HepG2 (cell line): ENCODE measurements at regions not wholly inside any gene's neighbourhood (a gene's known extent, or its start where the extent isn't known, plus 50 kb on each side); places are given as distances from the start of the nearest gene placed in this dataset.

ENCODE experiments used
- ATAC-seq: fragments of 200-7000 bp; cut with Tn5 transposase; 3 replicates; pipeline ENCODE4 v1.9.1; 2020; ENCODE audit warnings: mild to moderate bottlenecking, moderate library complexity
- BruUV-seq: library from RNA; stranded (reverse); fragments of 400-500 nt; replicated peaks from 2 replicates; lab custom pipeline; 2021; lab: Mats Ljungman, UMichigan
- CTCF ChIA-PET: fragments of 300-600 bp; formaldehyde crosslinking; extraction: SDS; loops from one replicate; lab custom pipeline; 2021; ENCODE audit warnings: low total read pairs, inconsistent platforms, low intra/inter-chr PET ratio; lab: Yijun Ruan, JAX
- POLR2A ChIA-PET: fragments of 350-600 bp; sonication (Branson Sonifier 250); formaldehyde crosslinking; loops from one replicate; lab custom pipeline; 2020; ENCODE audit warnings: antibody characterized with exemption, inconsistent platforms; lab: Yijun Ruan, JAX
- DNase-seq: peaks from one replicate; pipeline ENCODE4 v3.0.0-alpha.2; 2015; ENCODE audit warnings: low spot score
- FAIRE-seq: peaks from 3 replicates; lab custom pipeline; 2011; peaks lifted over from hg19 to GRCh38; lab: Jason Lieb, UNC
- H2AFZ ChIP-seq: one replicate; pipeline ENCODE4 v1.6.1; 2011; ENCODE audit warnings: low read length, inconsistent platforms
- H3K27ac ChIP-seq: fragments of 300-600 bp; 3 replicates; pipeline ENCODE4 v1.8.0; 2011; ENCODE audit warnings: mixed run types, mild to moderate bottlenecking, mixed read lengths, low read length, inconsistent platforms; ENCODE audit not compliant: insufficient read depth; ENCODE audit errors: extremely low read length
- H3K27me3 ChIP-seq, 2 experiments: fragments of 200-600 bp in 1 of 2; 2 replicates in 1 of 2; 3 replicates in 1 of 2; pipeline versions ENCODE4 v1.6.0 to v1.8.0; 2011; ENCODE audit warnings: low read length in 2 of 2, mild to moderate bottlenecking in 2 of 2, moderate library complexity in 2 of 2, inconsistent platforms in 1 of 2; ENCODE audit not compliant: insufficient read depth in 2 of 2, control insufficient read depth in 1 of 2
- H3K36me3 ChIP-seq, 2 experiments: fragments of 200-600 bp in 1 of 2; replicated peaks in 1 of 2; 2 replicates in 1 of 2; 3 replicates in 1 of 2; pipeline versions ENCODE4 v1.5.1 to v1.8.0; 2011; ENCODE audit warnings: low read length in 2 of 2, inconsistent platforms in 1 of 2; ENCODE audit not compliant: insufficient read depth in 2 of 2, control insufficient read depth in 1 of 2
- H3K4me1 ChIP-seq: 2 replicates; pipeline ENCODE4 v1.5.1; 2012; ENCODE audit warnings: low read length, inconsistent platforms; ENCODE audit not compliant: insufficient read depth
- H3K4me2 ChIP-seq: 2 replicates; pipeline ENCODE4 v1.6.0; 2011; ENCODE audit warnings: low read depth, low read length, inconsistent platforms
- H3K4me3 ChIP-seq, 3 experiments: fragments of 200-600 bp in 1 of 3; sonication (generic), shearing (Covaris generic) in 1 of 3; replicated peaks in 1 of 3; 2 replicates each; pipeline ENCODE4 v1.5.1; 2011 to 2016; ENCODE audit warnings: low read length in 3 of 3, inconsistent platforms in 2 of 3, low read depth in 2 of 3, mild to moderate bottlenecking in 2 of 3, control low read depth in 1 of 3, mixed read lengths in 1 of 3; ENCODE audit not compliant: insufficient read depth in 1 of 3
- H3K79me2 ChIP-seq: one replicate; pipeline ENCODE4 v1.6.1; 2011; ENCODE audit warnings: low read length, inconsistent platforms; ENCODE audit not compliant: insufficient read depth
- H3K9ac ChIP-seq: 2 replicates; pipeline ENCODE4 v1.6.0; 2011; ENCODE audit warnings: mild to moderate bottlenecking, low read depth, low read length, inconsistent platforms; ENCODE audit not compliant: insufficient read depth
- H3K9me3 ChIP-seq: 2 replicates; pipeline ENCODE4 v1.5.1; 2012; ENCODE audit warnings: mild to moderate bottlenecking, low read length
- H4K20me1 ChIP-seq: 2 replicates; pipeline ENCODE4 v1.6.0; 2011; ENCODE audit warnings: inconsistent platforms, mild to moderate bottlenecking, low read length, moderate library complexity; ENCODE audit not compliant: insufficient read depth
- ELF1 ChIP-seq: sonication (generic); formaldehyde crosslinking; IDR thresholded peaks from 2 replicates; pipeline ENCODE4 v1.4.0; 2020; ENCODE audit warnings: missing genetic modification reagents
- FOXP1 ChIP-seq, 2 experiments: fragments of 450-650 bp in 1 of 2; IDR thresholded peaks; 2 replicates each; pipeline ENCODE4 v1.6.1; 2017 to 2018; ENCODE audit warnings: antibody characterized with exemption in 1 of 2
- HOXA9 ChIP-seq: sonication (generic); formaldehyde crosslinking; IDR thresholded peaks from 2 replicates; pipeline ENCODE4 v1.8.1; 2022; ENCODE audit warnings: missing genetic modification reagents, mild to moderate bottlenecking, moderate library complexity, borderline replicate concordance
- SAFB2 ChIP-seq: sonication (generic); formaldehyde crosslinking; IDR thresholded peaks from 2 replicates; pipeline ENCODE4 v1.5.1; 2020; ENCODE audit warnings: missing genetic modification reagents, low read depth, mild to moderate bottlenecking, borderline replicate concordance
- SALL2 ChIP-seq: sonication (generic); formaldehyde crosslinking; IDR thresholded peaks from 2 replicates; pipeline ENCODE4 v1.8.1; 2023; ENCODE audit warnings: mild to moderate bottlenecking, missing genetic modification reagents, inconsistent platforms
- SCMH1 ChIP-seq: sonication (generic); formaldehyde crosslinking; IDR thresholded peaks from 2 replicates; pipeline ENCODE4 v1.9.0; 2021; ENCODE audit warnings: missing genetic modification reagents, mild to moderate bottlenecking, borderline replicate concordance
- SMARCE1 ChIP-seq: fragments of 450-650 bp; IDR thresholded peaks from 2 replicates; pipeline ENCODE4 v1.6.1; 2017; ENCODE audit warnings: borderline replicate concordance
- SOX6 ChIP-seq, 2 experiments: fragments of 450-650 bp in 1 of 2; sonication (generic) in 1 of 2; formaldehyde crosslinking in 1 of 2; IDR thresholded peaks; 2 replicates each; pipeline versions ENCODE4 v1.4.0 to v1.6.1; 2017 to 2020; ENCODE audit warnings: antibody characterized with exemption in 1 of 2, mild to moderate bottlenecking in 1 of 2, missing genetic modification reagents in 1 of 2
- U2AF2 ChIP-seq: fragments of 200-400 bp; formaldehyde crosslinking; IDR thresholded peaks from 2 replicates; pipeline ENCODE4 v1.6.1; 2017; ENCODE audit warnings: low read depth, mild to moderate bottlenecking, low read length
- ZFP41 ChIP-seq: sonication (generic); formaldehyde crosslinking; IDR thresholded peaks from 2 replicates; pipeline ENCODE4 v1.4.0; 2020; ENCODE audit warnings: mild to moderate bottlenecking, missing genetic modification reagents, borderline replicate concordance
- ZNF607 ChIP-seq: sonication (generic); formaldehyde crosslinking; IDR thresholded peaks from 2 replicates; pipeline ENCODE4 v1.5.1; 2020; ENCODE audit warnings: missing genetic modification reagents, mild to moderate bottlenecking, borderline replicate concordance
- ZNF678 ChIP-seq: sonication (generic); formaldehyde crosslinking; IDR thresholded peaks from 2 replicates; pipeline ENCODE4 v1.4.0; 2020; ENCODE audit warnings: mild to moderate bottlenecking, missing genetic modification reagents
- WGBS: methylation state at CpG from one replicate; pipeline ENCODE4 v1.1.6; 2017; ENCODE audit warnings: low lambda C conversion rate; 5-methylcytosine and 5-hydroxymethylcytosine counted together
- in situ Hi-C: cut with HindIII; loops from 2 replicates; pipeline ENCODE4 v1.10.0; 2017; ENCODE audit warnings: low pct_unique_long_range_greater_than_20kb; ENCODE audit not compliant: extremely low pct_ligation_motif_present
- intact Hi-C: fragments of 100-400 bp; cut with micrococcal nuclease; formaldehyde crosslinking; loops from one replicate; pipeline ENCODE4 v1.10.0; 2022; ENCODE audit not compliant: unreplicated experiment
- TF ChIP-seq, protein P1 (sequence below): sonication (generic); formaldehyde crosslinking; IDR thresholded peaks from 2 replicates; pipeline ENCODE4 v1.4.0; 2020; ENCODE audit warnings: missing genetic modification reagents, borderline replicate concordance
- TF ChIP-seq, protein P2 (sequence below): sonication (generic); formaldehyde crosslinking; IDR thresholded peaks from 2 replicates; pipeline ENCODE4; 2020; ENCODE audit warnings: missing genetic modification reagents, mild to moderate bottlenecking, borderline replicate concordance
- TF ChIP-seq, protein P3 (sequence below): sonication (generic); formaldehyde crosslinking; IDR thresholded peaks from 2 replicates; pipeline ENCODE4 v1.8.1; 2023; ENCODE audit warnings: missing genetic modification reagents, inconsistent platforms, borderline replicate concordance
- TF ChIP-seq, protein P4 (sequence below): sonication (generic); formaldehyde crosslinking; IDR thresholded peaks from 2 replicates; pipeline ENCODE4 v1.4.0; 2020; ENCODE audit warnings: missing genetic modification reagents

DNA sequence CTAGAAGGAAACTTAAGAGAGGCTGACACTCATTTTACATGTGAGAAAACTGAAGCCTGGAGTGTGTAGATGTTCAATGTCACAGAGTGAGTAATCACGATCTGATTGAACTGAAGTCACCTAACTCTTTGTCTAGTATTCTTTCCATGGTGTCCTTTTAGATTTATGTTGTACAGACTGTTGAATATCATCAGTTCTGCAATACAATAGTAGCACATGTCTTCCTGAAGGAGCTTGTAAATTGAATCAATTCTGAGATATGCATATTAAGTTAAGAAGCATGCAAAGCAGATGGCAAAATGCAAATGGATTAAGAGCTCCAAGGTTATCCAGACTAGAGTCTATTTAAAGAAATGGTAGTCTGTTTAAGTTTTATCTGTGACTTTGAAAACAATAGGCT lies 484.9 kb upstream of the CRIM1 start:
- CTCF ChIA-PET, result interaction anchor here (2.0 kb wide), 1 partner anchor 802 kb away, joined by 5 read pairs; no protein-coding TSS in a partner anchor
- H3K4me3 ChIP-seq, result no peak overlapping the region
- H3K9me3 ChIP-seq, result no peaks in the 10 kb centered on the region
- no TSS peak for BruUV-seq
- no peaks in the 10 kb centered on the region for H3K79me2 ChIP-seq
- FAIRE-seq (no peak), ATAC-seq (no peak), DNase-seq (no peak)
- intact Hi-C loops, result loop anchor here (1.0 to 2.0 kb wide), 3 partner anchors 636 to 802 kb away; no protein-coding TSS in a partner anchor
- no peak overlapping the region for H2AFZ ChIP-seq
- H3K27ac ChIP-seq, result no peak overlapping the region
- H3K4me1 ChIP-seq, result no peaks in the 10 kb centered on the region
- no peak overlapping the region for H3K4me2 ChIP-seq
- no peaks in the 10 kb centered on the region for H3K27me3 ChIP-seq
- H3K36me3 ChIP-seq, result no peaks in the 10 kb centered on the region
- H4K20me1 ChIP-seq, result no peaks in the 10 kb centered on the region
- 4% methylated on average over 1 of the region's 1 CpG for WGBS
- POLR2A ChIA-PET, result no interaction called here
- in situ Hi-C loops, result loop anchor here (10.0 kb wide), 1 partner anchor 804 kb away; no protein-coding TSS in a partner anchor
- no peak overlapping the region for H3K9ac ChIP-seq
- TF ChIP-seq SOX6 (IDR thresholded peaks at IDR 0.05) (no peak), SOX6 (CRISPR knock-in tag; IDR thresholded peaks at IDR 0.05) (no peak), HOXA9 (CRISPR knock-in tag) (no peak), ELF1 (no peak), ZNF607 (CRISPR knock-in tag) (no peak), FOXP1 (IDR thresholded peaks at IDR 0.05) (no peak), FOXP1 (CRISPR knock-in tag; IDR thresholded peaks at IDR 0.05) (no peak), SCMH1 (CRISPR knock-in tag) (no peak), SAFB2 (CRISPR knock-in tag) (no peak), ZFP41 (CRISPR knock-in tag) (no peak), SALL2 (CRISPR knock-in tag) (no peak), U2AF2 (no peak), SMARCE1 (no peak), ZNF678 (CRISPR knock-in tag) (no peak)
- TF ChIP-seq, protein P1, sequence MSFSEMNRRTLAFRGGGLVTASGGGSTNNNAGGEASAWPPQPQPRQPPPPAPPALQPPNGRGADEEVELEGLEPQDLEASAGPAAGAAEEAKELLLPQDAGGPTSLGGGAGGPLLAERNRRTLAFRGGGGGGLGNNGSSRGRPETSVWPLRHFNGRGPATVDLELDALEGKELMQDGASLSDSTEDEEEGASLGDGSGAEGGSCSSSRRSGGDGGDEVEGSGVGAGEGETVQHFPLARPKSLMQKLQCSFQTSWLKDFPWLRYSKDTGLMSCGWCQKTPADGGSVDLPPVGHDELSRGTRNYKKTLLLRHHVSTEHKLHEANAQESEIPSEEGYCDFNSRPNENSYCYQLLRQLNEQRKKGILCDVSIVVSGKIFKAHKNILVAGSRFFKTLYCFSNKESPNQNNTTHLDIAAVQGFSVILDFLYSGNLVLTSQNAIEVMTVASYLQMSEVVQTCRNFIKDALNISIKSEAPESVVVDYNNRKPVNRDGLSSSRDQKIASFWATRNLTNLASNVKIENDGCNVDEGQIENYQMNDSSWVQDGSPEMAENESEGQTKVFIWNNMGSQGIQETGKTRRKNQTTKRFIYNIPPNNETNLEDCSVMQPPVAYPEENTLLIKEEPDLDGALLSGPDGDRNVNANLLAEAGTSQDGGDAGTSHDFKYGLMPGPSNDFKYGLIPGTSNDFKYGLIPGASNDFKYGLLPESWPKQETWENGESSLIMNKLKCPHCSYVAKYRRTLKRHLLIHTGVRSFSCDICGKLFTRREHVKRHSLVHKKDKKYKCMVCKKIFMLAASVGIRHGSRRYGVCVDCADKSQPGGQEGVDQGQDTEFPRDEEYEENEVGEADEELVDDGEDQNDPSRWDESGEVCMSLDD (CRISPR knock-in tag), result no peak
- TF ChIP-seq, protein P2, sequence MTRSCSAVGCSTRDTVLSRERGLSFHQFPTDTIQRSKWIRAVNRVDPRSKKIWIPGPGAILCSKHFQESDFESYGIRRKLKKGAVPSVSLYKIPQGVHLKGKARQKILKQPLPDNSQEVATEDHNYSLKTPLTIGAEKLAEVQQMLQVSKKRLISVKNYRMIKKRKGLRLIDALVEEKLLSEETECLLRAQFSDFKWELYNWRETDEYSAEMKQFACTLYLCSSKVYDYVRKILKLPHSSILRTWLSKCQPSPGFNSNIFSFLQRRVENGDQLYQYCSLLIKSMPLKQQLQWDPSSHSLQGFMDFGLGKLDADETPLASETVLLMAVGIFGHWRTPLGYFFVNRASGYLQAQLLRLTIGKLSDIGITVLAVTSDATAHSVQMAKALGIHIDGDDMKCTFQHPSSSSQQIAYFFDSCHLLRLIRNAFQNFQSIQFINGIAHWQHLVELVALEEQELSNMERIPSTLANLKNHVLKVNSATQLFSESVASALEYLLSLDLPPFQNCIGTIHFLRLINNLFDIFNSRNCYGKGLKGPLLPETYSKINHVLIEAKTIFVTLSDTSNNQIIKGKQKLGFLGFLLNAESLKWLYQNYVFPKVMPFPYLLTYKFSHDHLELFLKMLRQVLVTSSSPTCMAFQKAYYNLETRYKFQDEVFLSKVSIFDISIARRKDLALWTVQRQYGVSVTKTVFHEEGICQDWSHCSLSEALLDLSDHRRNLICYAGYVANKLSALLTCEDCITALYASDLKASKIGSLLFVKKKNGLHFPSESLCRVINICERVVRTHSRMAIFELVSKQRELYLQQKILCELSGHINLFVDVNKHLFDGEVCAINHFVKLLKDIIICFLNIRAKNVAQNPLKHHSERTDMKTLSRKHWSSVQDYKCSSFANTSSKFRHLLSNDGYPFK, result no peak
- TF ChIP-seq, protein P3, sequence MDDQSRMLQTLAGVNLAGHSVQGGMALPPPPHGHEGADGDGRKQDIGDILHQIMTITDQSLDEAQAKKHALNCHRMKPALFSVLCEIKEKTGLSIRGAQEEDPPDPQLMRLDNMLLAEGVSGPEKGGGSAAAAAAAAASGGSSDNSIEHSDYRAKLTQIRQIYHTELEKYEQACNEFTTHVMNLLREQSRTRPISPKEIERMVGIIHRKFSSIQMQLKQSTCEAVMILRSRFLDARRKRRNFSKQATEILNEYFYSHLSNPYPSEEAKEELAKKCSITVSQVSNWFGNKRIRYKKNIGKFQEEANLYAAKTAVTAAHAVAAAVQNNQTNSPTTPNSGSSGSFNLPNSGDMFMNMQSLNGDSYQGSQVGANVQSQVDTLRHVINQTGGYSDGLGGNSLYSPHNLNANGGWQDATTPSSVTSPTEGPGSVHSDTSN (CRISPR knock-in tag), result no peak
- TF ChIP-seq, protein P4, sequence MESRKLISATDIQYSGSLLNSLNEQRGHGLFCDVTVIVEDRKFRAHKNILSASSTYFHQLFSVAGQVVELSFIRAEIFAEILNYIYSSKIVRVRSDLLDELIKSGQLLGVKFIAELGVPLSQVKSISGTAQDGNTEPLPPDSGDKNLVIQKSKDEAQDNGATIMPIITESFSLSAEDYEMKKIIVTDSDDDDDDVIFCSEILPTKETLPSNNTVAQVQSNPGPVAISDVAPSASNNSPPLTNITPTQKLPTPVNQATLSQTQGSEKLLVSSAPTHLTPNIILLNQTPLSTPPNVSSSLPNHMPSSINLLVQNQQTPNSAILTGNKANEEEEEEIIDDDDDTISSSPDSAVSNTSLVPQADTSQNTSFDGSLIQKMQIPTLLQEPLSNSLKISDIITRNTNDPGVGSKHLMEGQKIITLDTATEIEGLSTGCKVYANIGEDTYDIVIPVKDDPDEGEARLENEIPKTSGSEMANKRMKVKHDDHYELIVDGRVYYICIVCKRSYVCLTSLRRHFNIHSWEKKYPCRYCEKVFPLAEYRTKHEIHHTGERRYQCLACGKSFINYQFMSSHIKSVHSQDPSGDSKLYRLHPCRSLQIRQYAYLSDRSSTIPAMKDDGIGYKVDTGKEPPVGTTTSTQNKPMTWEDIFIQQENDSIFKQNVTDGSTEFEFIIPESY (CRISPR knock-in tag), result no peak
